K562 (cell line): ENCODE measurements at regions not wholly inside any gene's neighbourhood (a gene's known extent, or its start where the extent isn't known, plus 50 kb on each side); places are given as distances from the start of the nearest gene placed in this dataset.

ENCODE experiments used
- ATAC-seq: fragments of 200-7000 bp; cut with Tn5 transposase; 3 replicates; pipeline ENCODE4 v1.9.1; 2020; ENCODE audit warnings: moderate library complexity
- BruUV-seq: library from RNA; stranded (reverse); fragments of 400-500 nt; replicated peaks from 2 replicates; lab custom pipeline; 2021; lab: Mats Ljungman, UMichigan
- CTCF ChIA-PET: fragments of 300-600 bp; formaldehyde crosslinking; extraction: SDS; loops from one replicate; lab custom pipeline; 2021; ENCODE audit warnings: low intra/inter-chr PET ratio; lab: Yijun Ruan, JAX
- POLR2A ChIA-PET: fragments of 300-600, 350-650 bp; sonication (Branson Sonifier 250); formaldehyde crosslinking; extraction: SDS; loops from one replicate; lab custom pipeline; 2021; ENCODE audit warnings: antibody characterized with exemption, inconsistent platforms; lab: Yijun Ruan, JAX
- DNase-seq, 4 experiments: peaks; one replicate each; pipeline versions ENCODE4 v3.0.0 to v3.0.0-alpha.2; 2011 to 2018; ENCODE audit warnings: low spot score in 3 of 4, mixed read lengths in 3 of 4; ENCODE audit errors: extremely low read depth in 1 of 4
- FAIRE-seq: peaks from 2 replicates; lab custom pipeline; 2011; peaks lifted over from hg19 to GRCh38; lab: Jason Lieb, UNC
- H2AFZ ChIP-seq: 2 replicates; pipeline ENCODE4 v1.6.0; 2011; ENCODE audit warnings: low read depth, low read length, control low read depth, inconsistent platforms
- H3K27ac ChIP-seq: fragments of 200-600 bp; 3 replicates; pipeline ENCODE4 v1.8.0; 2011; ENCODE audit warnings: low read depth, mild to moderate bottlenecking, control low read depth, inconsistent platforms, low read length, moderate library complexity, mixed read lengths; ENCODE audit errors: extremely low read depth
- H3K27me3 ChIP-seq, 2 experiments: fragments of 300-600 bp in 1 of 2; 2 replicates in 1 of 2; 3 replicates in 1 of 2; pipeline versions ENCODE4 v1.6.0 to v1.8.0; 2011; ENCODE audit warnings: inconsistent platforms in 2 of 2, low read length in 2 of 2, mild to moderate bottlenecking in 1 of 2, mixed read lengths in 1 of 2, moderate library complexity in 1 of 2; ENCODE audit not compliant: control insufficient read depth in 2 of 2, insufficient read depth in 2 of 2
- H3K36me3 ChIP-seq: fragments of 300-600 bp; 3 replicates; pipeline ENCODE4 v1.8.0; 2011; ENCODE audit warnings: mild to moderate bottlenecking, low read length, inconsistent platforms; ENCODE audit not compliant: control insufficient read depth, insufficient read depth
- H3K4me1 ChIP-seq, 2 experiments: fragments of 200-600 bp in 1 of 2; replicated peaks in 1 of 2; 2 replicates in 1 of 2; 3 replicates in 1 of 2; pipeline versions ENCODE4 v1.5.1 to v1.8.0; 2011; ENCODE audit warnings: inconsistent platforms in 2 of 2, low read length in 2 of 2, mild to moderate bottlenecking in 1 of 2, mixed read lengths in 1 of 2, moderate library complexity in 1 of 2; ENCODE audit not compliant: control insufficient read depth in 2 of 2, insufficient read depth in 2 of 2
- H3K4me2 ChIP-seq: 2 replicates; pipeline ENCODE4 v1.6.1; 2011; ENCODE audit warnings: low read length, control low read depth, inconsistent platforms, mixed read lengths; ENCODE audit not compliant: insufficient read depth
- H3K4me3 ChIP-seq: fragments of 200-600 bp; sonication (generic), shearing (Covaris generic); 2 replicates; pipeline ENCODE4 v1.5.1; 2016; ENCODE audit warnings: control low read depth, inconsistent platforms
- H3K79me2 ChIP-seq: fragments of 200-600 bp; 3 replicates; pipeline ENCODE4 v1.8.0; 2011; ENCODE audit warnings: low read length, inconsistent platforms; ENCODE audit not compliant: control insufficient read depth, insufficient read depth
- H3K9ac ChIP-seq, 2 experiments: 2 replicates each; pipeline versions ENCODE4 v1.6.0 to v1.6.1; 2011; ENCODE audit warnings: low read depth in 2 of 2, low read length in 2 of 2, control low read depth in 1 of 2, inconsistent platforms in 1 of 2, mild to moderate bottlenecking in 1 of 2, mixed read lengths in 1 of 2; ENCODE audit not compliant: insufficient read depth in 1 of 2
- H3K9me1 ChIP-seq: one replicate; pipeline ENCODE4 v1.6.0; 2011; ENCODE audit warnings: inconsistent platforms, mild to moderate bottlenecking, low read length, moderate library complexity; ENCODE audit not compliant: control insufficient read depth, insufficient read depth
- H3K9me3 ChIP-seq: replicated peaks from 2 replicates; pipeline ENCODE4 v1.5.1; 2011; ENCODE audit warnings: low read depth, low read length, inconsistent platforms; ENCODE audit not compliant: control insufficient read depth, insufficient read depth
- H4K20me1 ChIP-seq: replicated peaks from 2 replicates; pipeline ENCODE4 v1.6.1; 2011; ENCODE audit warnings: low read length, inconsistent platforms, mixed read lengths; ENCODE audit not compliant: control insufficient read depth, insufficient read depth
- CREB5 ChIP-seq: fragments of 250-450 bp; sonication (Bioruptor Pico); IDR thresholded peaks from 2 replicates; pipeline ENCODE4 v1.5.0; 2020; ENCODE audit warnings: mild to moderate bottlenecking
- GABPA ChIP-seq: fragments of 200-800 bp; sonication (Bioruptor generic); conservative IDR thresholded peaks from 2 replicates; pipeline ENCODE4 v1.6.1; 2016; ENCODE audit warnings: low read depth, missing genetic modification characterization, missing compliant biosample characterization
- MCM5 ChIP-seq: fragments of 450-650 bp; IDR thresholded peaks from 2 replicates; pipeline ENCODE4 v1.6.1; 2016; ENCODE audit warnings: low read depth
- PHF8 ChIP-seq: fragments of 200-600 bp; sonication (generic); IDR thresholded peaks from 2 replicates; pipeline ENCODE4 v1.6.1; 2012; ENCODE audit warnings: mixed run types, mild to moderate bottlenecking, inconsistent platforms, low read length, moderate library complexity, borderline replicate concordance
- SMARCE1 ChIP-seq: fragments of 450-650 bp; IDR thresholded peaks from 2 replicates; pipeline ENCODE4 v1.7.1; 2016; ENCODE audit warnings: mild to moderate bottlenecking
- ZBTB1 ChIP-seq: sonication (generic); formaldehyde crosslinking; IDR thresholded peaks from 2 replicates; pipeline ENCODE4 v1.8.1; 2023; ENCODE audit warnings: missing genetic modification reagents, low read depth, mild to moderate bottlenecking, borderline replicate concordance
- ZKSCAN1 ChIP-seq: fragments of 150-350 bp; IDR thresholded peaks from 2 replicates; pipeline ENCODE4 v1.6.1; 2016; ENCODE audit warnings: low read depth, low read length
- ZNF224 ChIP-seq: sonication (generic); formaldehyde crosslinking; IDR thresholded peaks from 2 replicates; pipeline ENCODE4 v1.8.0; 2022; ENCODE audit warnings: mild to moderate bottlenecking, missing genetic modification reagents
- WGBS: fragments of 100-300 bp; shearing (Covaris generic); methylation state at CpG from one replicate; pipeline ENCODE4 v1.1.6; 2016; ENCODE audit warnings: low coverage, mixed read lengths; ENCODE audit not compliant: insufficient coverage; ENCODE audit errors: missing lambda C conversion rate; 5-methylcytosine and 5-hydroxymethylcytosine counted together
- in situ Hi-C: fragments of 300-500 bp; cut with MboI; formaldehyde crosslinking; loops from 4 replicates; pipeline ENCODE4 v1.15.0; 2018; ENCODE audit warnings: inconsistent platforms, mixed read lengths
- intact Hi-C: fragments of 100-400 bp; cut with micrococcal nuclease; formaldehyde crosslinking; loops from 2 replicates; pipeline ENCODE4 v1.14.2; 2022
- TF ChIP-seq, protein P1 (sequence below): fragments of 250-450 bp; sonication (Bioruptor Pico); IDR thresholded peaks from 2 replicates; pipeline ENCODE4 v1.8.0; 2021; ENCODE audit warnings: mild to moderate bottlenecking, moderate library complexity

- H3K9me1 ChIP-seq: no peaks in the 10 kb centered on the region
- no peaks in the 10 kb centered on the region for H3K36me3 ChIP-seq
- peaks cover 0 to 23% of the 10 kb centered on the region in 2 experiments; a peak in 3 of 5 replicates for H3K27me3 ChIP-seq
- H3K27ac ChIP-seq: no peak overlapping the region
- WGBS: 0% methylated on average over 8 of the region's 8 CpGs
- no peaks in the 10 kb centered on the region for H3K79me2 ChIP-seq
- in situ Hi-C loops: no loop called here
- DNase-seq: no peak
- BruUV-seq: no TSS peak
- TF ChIP-seq GABPA (tag): no peak
- no peak for TF ChIP-seq MCM5
- TF ChIP-seq ZKSCAN1: no peak
- no peak for TF ChIP-seq ZBTB1
- TF ChIP-seq ZNF224: no peak
- no peak for TF ChIP-seq CREB5 (CRISPR knock-in tag)
- no peak for TF ChIP-seq SMARCE1
- TF ChIP-seq, protein P1, sequence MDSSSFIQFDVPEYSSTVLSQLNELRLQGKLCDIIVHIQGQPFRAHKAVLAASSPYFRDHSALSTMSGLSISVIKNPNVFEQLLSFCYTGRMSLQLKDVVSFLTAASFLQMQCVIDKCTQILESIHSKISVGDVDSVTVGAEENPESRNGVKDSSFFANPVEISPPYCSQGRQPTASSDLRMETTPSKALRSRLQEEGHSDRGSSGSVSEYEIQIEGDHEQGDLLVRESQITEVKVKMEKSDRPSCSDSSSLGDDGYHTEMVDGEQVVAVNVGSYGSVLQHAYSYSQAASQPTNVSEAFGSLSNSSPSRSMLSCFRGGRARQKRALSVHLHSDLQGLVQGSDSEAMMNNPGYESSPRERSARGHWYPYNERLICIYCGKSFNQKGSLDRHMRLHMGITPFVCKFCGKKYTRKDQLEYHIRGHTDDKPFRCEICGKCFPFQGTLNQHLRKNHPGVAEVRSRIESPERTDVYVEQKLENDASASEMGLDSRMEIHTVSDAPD (CRISPR knock-in tag): no peak
- TF ChIP-seq PHF8: no peak
- intact Hi-C loops: no loop called here
- no peaks in the 10 kb centered on the region for H3K9me3 ChIP-seq
- ATAC-seq: no peak
- no peak for FAIRE-seq
- H3K4me1 ChIP-seq: no peaks in the 10 kb centered on the region
- H2AFZ ChIP-seq: no peak overlapping the region
- H3K9ac ChIP-seq: no peak overlapping the region
- CTCF ChIA-PET: no interaction called here
- H3K4me3 ChIP-seq: no peak overlapping the region
- POLR2A ChIA-PET: interaction anchor here (1.5 kb wide), 1 partner anchor 12 kb away, joined by 5 read pairs; no protein-coding TSS in a partner anchor
- H4K20me1 ChIP-seq: 0 out of 2 replicates have a peak, but pooled peaks cover 3% of the 10 kb centered on the region
- no peak overlapping the region for H3K4me2 ChIP-seq
Observed at GRCh38 chr1:37135032-37135431, 100.7 kb upstream of the GRIK3 start.
